MG63 (cell line): ENCODE measurements at regions not wholly inside any gene's neighbourhood (a gene's known extent, or its start where the extent isn't known, plus 50 kb on each side); places are given as distances from the start of the nearest gene placed in this dataset.
"Not testable (repeated sequence)": the region's sequence is repeated elsewhere in the genome, so short reads cannot be mapped to it uniquely, and the experiment has no call there.

Experiments used
- DNase-seq: peaks from one replicate; pipeline ENCODE4 v3.0.0-alpha.2; 2020
- H3K27me3 ChIP-seq: fragments of 250-450 bp; sonication (Bioruptor Pico); 2 replicates; pipeline ENCODE4 v1.5.1; 2020; ENCODE audit warnings: mild to moderate bottlenecking, moderate library complexity
- H3K36me3 ChIP-seq: fragments of 250-450 bp; sonication (Bioruptor Pico); 2 replicates; pipeline ENCODE4 v1.5.1; 2020; ENCODE audit warnings: mild to moderate bottlenecking, moderate library complexity
- H3K4me3 ChIP-seq: fragments of 250-450 bp; sonication (Bioruptor Pico); 2 replicates; pipeline ENCODE4 v1.5.1; 2020; ENCODE audit warnings: mild to moderate bottlenecking, moderate library complexity
- H3K9me3 ChIP-seq: fragments of 250-450 bp; sonication (Bioruptor Pico); 2 replicates; pipeline ENCODE4 v1.5.1; 2020; ENCODE audit warnings: mild to moderate bottlenecking, moderate library complexity

DNA sequence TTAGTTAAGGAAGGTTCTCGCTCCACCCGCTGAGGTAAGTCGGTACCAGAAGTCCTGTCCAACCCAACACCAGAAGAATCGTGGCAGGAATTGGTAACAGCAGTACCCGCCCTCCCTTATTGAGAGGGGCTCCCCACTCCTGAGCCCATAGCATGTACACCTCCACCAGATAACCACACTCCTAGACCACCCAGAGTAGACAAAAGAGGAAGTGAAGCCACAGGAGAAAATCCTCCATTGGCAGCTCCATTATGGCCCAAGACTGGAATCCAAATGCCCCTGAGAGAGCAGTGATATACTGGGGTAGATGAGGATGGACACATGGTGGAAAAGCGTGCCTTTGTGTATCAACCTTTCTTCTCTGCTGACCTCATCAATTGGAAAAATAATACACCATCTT lies 106.1 kb upstream of the EPB41L4A start:
- Histone ChIP-seq H3K36me3 (no peaks in the 10 kb centered on the region), H3K9me3 (no peaks in the 10 kb centered on the region), H3K4me3 (no peak overlapping the region), H3K27me3 (peaks cover 17% of the 10 kb centered on the region)
- no peak for DNase-seq

- 0 out of 2 replicates have a peak, but pooled peaks cover 2% of the 10 kb centered on the region for H3K27me3 ChIP-seq
- H3K36me3 ChIP-seq: no peaks in the 10 kb centered on the region
- H3K9me3 ChIP-seq: no peaks in the 10 kb centered on the region
- no peak overlapping the region for H3K4me3 ChIP-seq
- DNase-seq: no peak
Measured at GRCh38 chr5:112528928-112529327, 109.9 kb upstream of the EPB41L4A start.

DNA sequence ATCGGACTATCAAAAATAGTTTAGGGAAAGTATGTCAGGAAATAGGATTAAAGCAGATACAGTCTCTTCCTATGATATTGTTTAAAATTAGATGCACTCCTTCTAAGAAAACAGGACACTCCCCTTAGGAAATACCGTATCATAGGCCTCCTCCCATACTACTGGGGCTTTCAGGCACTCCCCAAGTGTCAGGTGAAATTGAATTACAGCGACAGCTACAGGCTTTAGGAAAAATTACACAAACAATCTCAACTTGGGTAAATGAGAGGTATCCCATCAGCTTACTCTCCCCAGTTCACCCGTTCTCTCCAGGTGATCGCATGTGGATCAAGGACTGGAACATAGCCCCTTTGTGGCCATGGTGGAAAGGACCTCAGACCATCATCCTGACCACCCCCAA lies 110.4 kb upstream of the EPB41L4A start:
- no peaks in the 10 kb centered on the region for H3K9me3 ChIP-seq
- 0 out of 2 replicates have a peak, but pooled peaks cover 2% of the 10 kb centered on the region for H3K27me3 ChIP-seq
- no peaks in the 10 kb centered on the region for H3K36me3 ChIP-seq
- H3K4me3 ChIP-seq: no peak overlapping the region
- no peak for DNase-seq

DNA sequence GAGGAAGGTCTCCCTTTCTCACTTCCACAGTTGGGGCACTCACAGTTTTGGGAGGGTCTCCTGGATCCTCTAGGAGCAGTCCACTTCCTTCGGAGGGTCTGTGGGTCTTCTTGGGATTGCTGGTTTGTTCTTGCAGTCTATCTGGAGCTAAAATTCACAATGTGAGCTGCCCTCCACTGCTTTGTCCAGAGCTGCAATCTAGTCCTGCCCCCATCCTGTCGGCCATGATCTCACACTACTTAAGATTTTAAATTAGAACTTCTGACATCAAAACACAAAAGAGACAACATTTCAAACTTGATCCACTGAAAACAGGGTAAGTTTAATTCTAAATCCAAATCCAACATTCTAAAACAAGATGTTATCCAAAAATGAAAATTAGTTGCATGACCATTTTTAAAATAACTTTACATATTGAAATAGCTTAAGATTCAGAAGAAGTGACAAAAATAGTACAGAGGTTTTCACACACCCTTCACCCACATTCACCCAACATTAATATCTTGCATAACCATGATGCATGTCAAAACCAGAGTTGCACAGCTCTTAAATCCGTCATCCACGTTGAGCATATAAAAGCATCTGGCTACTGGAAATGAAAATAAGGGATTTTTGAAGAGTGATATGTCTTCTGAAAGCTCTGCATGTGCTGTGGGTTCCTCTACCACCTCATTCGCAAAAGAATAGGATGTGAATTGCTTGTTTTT lies 113.7 kb upstream of the EPB41L4A start:
- Histone ChIP-seq H3K4me3 (no peak overlapping the region), H3K27me3 (0 out of 2 replicates have a peak, but pooled peaks cover 2% of the 10 kb centered on the region), H3K36me3 (no peaks in the 10 kb centered on the region), H3K9me3 (no peaks in the 10 kb centered on the region)
- no peak for DNase-seq

DNA sequence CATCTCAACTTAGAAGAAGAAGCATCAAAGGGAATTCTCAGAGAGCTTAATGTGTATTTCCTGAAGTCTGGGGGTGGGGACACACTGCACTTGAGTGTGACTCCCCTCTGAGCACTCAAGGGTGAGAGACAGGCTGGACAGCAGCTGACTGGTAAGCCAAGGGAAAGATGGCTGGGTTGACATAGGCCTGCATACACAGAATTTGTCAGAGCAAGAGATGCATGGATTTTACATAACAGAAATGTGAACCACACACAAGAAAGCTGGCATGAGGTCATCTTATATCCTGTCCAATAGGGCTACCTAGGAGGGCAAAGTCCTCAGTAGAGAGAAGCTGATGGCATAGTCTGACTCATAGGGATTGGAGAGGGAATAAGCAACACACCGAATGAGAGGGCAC lies 114.3 kb upstream of the EPB41L4A start:
- Histone ChIP-seq H3K36me3 (no peaks in the 10 kb centered on the region), H3K9me3 (no peaks in the 10 kb centered on the region), H3K27me3 (0 out of 2 replicates have a peak, but pooled peaks cover 2% of the 10 kb centered on the region), H3K4me3 (no peak overlapping the region)
- DNase-seq: peak; percentile 37

- H3K27me3 ChIP-seq: 0 out of 2 replicates have a peak, but pooled peaks cover 2% of the 10 kb centered on the region
- DNase-seq: no peak
- no peaks in the 10 kb centered on the region for H3K36me3 ChIP-seq
- H3K9me3 ChIP-seq: no peaks in the 10 kb centered on the region
- no peak overlapping the region for H3K4me3 ChIP-seq
Measured at GRCh38 chr5:112534067-112534583, 115.0 kb upstream of the EPB41L4A start.

DNA sequence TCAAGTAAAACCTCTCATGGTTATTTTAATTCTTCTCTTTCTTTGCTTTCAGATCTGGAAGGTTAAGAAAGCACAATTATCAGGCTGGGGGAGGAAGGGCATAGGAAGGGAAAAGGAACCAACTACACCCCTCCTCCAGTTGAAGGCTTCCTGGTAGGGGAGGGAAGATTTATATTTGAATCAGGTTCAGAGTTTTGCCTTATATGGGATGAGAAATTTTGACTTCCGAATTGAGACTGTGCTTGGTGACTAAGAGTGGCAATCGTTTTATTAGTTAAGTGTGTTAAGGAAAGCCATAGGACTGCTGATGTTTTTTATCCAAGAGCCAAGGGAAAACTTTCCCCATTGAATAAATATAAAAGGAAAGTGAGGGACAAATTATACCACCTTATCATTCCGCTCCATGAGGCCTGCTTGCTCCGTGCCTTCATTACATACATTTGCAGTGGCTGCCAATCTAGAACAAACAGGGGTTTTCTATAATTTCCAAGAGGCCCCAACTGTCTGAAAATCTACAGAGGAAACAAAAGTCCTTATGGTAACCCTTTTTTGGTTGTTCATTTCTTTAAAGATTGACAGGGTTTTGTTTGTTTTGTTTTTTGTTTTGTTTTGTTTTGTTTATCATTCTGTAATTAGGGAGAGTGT lies 115.7 kb upstream of the EPB41L4A start:
- H3K36me3 ChIP-seq: no peaks in the 10 kb centered on the region
- no peak for DNase-seq
- H3K9me3 ChIP-seq: no peaks in the 10 kb centered on the region
- peaks cover 6% of the 10 kb centered on the region; the same call in 1 of the 2 replicates for H3K27me3 ChIP-seq
- no peak overlapping the region for H3K4me3 ChIP-seq

GRCh38 chr5:112535356-112535755 lies 116.3 kb upstream of the EPB41L4A start:
- no peak for DNase-seq
- Histone ChIP-seq H3K4me3 (no peak overlapping the region), H3K36me3 (no peaks in the 10 kb centered on the region), H3K9me3 (no peaks in the 10 kb centered on the region), H3K27me3 (peaks cover 10% of the 10 kb centered on the region; the same call in 1 of the 2 replicates)

DNA sequence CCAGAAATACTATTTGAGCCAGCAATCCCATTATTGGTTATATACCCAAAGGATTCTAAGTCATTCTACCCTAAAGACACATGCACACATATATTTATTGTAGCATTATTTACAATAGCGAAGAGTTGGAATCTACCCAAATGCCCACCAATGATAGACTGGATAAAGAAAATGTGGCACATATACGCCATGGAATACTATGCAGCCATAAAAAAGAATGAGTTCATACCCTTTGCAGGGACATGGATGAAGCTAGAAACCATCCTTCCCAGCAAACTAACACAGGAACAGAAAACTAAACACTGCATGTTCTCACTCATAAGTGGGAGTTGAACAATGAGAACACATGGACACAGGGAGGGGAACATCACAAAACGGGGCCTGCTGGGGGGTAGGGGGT lies 125.5 kb upstream of the EPB41L4A start:
- peaks cover 26% of the 10 kb centered on the region for H3K27me3 ChIP-seq
- not testable (repeated sequence) for H3K4me3 ChIP-seq, DNase-seq, H3K36me3 ChIP-seq, H3K9me3 ChIP-seq

DNA sequence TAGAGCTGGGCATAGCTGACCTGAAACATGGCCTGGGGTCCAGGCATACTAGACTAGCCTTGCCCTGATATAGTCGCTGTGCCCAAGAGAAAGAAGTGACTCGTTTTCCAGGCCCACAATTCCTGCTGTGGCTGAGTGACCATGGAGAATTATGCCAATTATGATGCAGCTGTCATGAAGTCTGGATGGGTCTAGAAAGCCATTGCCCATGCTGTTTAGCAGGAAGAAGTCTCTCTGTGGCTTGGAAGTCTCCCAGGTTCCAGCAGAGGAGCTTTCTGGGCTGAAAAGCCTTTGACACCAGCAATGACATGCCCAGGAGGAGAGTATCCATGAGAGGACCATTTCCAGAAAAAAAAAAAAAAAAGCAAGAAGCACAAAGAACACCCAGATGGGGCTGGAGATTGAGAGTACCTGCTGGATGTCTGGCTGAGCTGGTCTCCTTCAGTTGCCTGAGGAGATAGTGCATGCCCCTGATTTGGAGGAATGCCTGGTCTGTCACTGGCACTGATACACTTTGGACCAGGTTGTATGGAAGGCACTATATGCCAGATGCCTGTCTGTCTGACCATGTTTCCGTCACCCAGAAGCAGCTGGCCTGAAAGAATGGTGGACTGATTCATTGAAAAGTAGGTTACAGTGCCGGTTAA lies 128.0 kb upstream of the EPB41L4A start:
- no peak overlapping the region for H3K4me3 ChIP-seq
- H3K9me3 ChIP-seq: peaks cover 5% of the 10 kb centered on the region; the same call in 1 of the 2 replicates
- DNase-seq: no peak
- H3K36me3 ChIP-seq: no peaks in the 10 kb centered on the region
- peaks cover 17% of the 10 kb centered on the region for H3K27me3 ChIP-seq

- DNase-seq: peak; percentile 64
- no peak overlapping the region for H3K4me3 ChIP-seq
Measured at GRCh38 chr5:112548246-112548881, 129.3 kb upstream of the EPB41L4A start.

DNA sequence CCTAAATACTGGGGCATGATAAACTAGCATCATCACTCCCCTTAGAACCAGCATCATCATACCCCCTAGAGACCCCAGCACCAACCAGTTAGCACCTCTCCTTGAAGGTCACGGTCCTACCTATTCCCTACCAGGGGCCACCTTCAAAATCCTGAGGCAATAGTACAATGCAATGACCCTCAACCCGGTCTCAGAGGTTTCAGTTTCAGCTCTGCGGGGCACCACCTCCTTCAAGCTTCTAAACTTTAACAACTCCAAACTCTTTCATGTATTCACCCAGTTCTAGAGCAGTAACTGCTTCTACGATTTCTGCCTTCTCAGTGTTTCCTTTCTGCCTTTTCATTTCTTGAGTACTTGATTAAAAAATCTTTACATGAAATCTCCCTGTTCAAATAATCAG lies 130.1 kb upstream of the EPB41L4A start:
- Histone ChIP-seq H3K27me3 (peaks cover 5% of the 10 kb centered on the region), H3K36me3 (no peaks in the 10 kb centered on the region), H3K4me3 (no peak overlapping the region), H3K9me3 (peaks cover 5% of the 10 kb centered on the region; the same call in 1 of the 2 replicates)
- DNase-seq: no peak

More at GRCh38 chr5:112548246-112548881, 129.3 kb upstream of the EPB41L4A start:
- H3K36me3 ChIP-seq: no peaks in the 10 kb centered on the region
- H3K9me3 ChIP-seq: peaks cover 5% of the 10 kb centered on the region; the same call in 1 of the 2 replicates
- H3K27me3 ChIP-seq: peaks cover 12% of the 10 kb centered on the region

DNA sequence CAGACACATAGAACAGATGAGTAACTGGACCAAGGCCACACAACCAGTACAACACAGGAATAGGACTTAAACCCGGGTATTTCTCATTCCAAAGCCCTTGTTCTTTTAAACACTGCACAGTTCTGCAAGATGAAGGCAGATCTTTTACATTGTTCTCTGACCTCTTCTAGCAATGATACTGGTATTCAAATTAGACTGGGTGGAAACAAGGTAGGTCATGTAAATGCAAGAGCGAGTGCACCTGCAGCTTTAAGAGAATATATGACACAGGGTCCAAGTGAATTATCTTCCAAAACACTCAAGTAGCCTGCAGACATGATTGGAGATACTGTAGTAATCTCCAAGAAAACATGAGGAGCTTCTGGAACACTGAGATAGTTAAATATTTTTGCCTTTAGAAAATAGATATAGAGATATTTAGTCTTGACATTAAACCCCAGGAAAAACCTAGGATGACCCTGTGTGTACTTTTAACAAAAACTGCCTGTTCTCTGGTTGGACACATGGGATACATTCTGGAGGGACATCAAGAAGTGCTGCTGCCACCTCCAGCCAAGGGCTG lies 130.6 kb upstream of the EPB41L4A start:
- H3K36me3 ChIP-seq: no peaks in the 10 kb centered on the region

DNA sequence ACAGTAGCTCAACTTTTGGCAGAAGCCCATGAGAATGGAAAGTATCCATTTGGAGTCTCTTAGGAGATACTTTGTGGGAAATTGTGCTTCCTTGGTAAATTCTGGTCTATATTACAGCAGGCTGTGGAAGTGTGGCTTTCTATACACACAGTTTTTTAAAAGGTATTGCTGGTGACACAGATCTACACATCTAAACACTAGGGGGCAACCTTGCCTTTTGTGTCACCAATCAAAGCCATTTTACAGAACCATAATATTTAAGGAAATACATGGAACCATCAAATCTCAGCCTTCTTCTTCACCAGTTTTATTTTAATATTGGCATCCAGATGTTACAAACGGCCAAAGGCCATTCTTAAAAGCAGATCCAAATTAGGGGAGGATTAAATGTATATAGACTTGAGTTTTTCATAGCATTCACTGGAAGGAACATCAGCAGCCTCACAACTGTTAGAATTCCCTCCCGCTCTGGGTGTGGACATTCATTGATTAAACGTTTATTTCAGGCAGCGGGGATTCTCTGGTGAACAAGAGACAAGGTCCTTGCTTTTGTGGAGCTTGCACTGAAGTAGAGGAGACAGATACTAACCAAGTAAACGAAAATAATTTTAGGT lies 132.4 kb upstream of the EPB41L4A start:
- no peaks in the 10 kb centered on the region for H3K9me3 ChIP-seq
- DNase-seq: no peak

More for the DNA sequence above, 130.6 kb upstream of the EPB41L4A start:
- H3K4me3 ChIP-seq: no peak overlapping the region
- DNase-seq: no peak
- no peaks in the 10 kb centered on the region for H3K9me3 ChIP-seq
- peaks cover 4% of the 10 kb centered on the region; the same call in 1 of the 2 replicates for H3K27me3 ChIP-seq

GRCh38 chr5:112552216-112552615 lies 133.1 kb upstream of the EPB41L4A start:
- DNase-seq: no peak
- Histone ChIP-seq H3K27me3 (peaks cover 4% of the 10 kb centered on the region; the same call in 1 of the 2 replicates), H3K9me3 (no peaks in the 10 kb centered on the region), H3K4me3 (no peak overlapping the region), H3K36me3 (no peaks in the 10 kb centered on the region)

More for the DNA sequence above, 132.4 kb upstream of the EPB41L4A start:
- no peak overlapping the region for H3K4me3 ChIP-seq
- peaks cover 4% of the 10 kb centered on the region; the same call in 1 of the 2 replicates for H3K27me3 ChIP-seq
- H3K36me3 ChIP-seq: no peaks in the 10 kb centered on the region

- Histone ChIP-seq H3K36me3 (no peaks in the 10 kb centered on the region), H3K9me3 (no peaks in the 10 kb centered on the region), H3K4me3 (no peak overlapping the region), H3K27me3 (peaks cover 4% of the 10 kb centered on the region; the same call in 1 of the 2 replicates)
- DNase-seq: no peak
Measured at GRCh38 chr5:112552791-112553190, 133.7 kb upstream of the EPB41L4A start.
